Prostate gland (tissue), 2 donors: ENCODE measurements at regions not wholly inside any gene's neighbourhood (a gene's known extent, or its start where the extent isn't known, plus 50 kb on each side); places are given as distances from the start of the nearest gene placed in this dataset.

Experiments used
- POLR2A ChIP-seq: fragments of 450-650 bp; IDR thresholded peaks from one replicate; pipeline ENCODE4 v1.6.1; 2016; ENCODE audit warnings: antibody characterized with exemption, mild to moderate bottlenecking
- TF ChIP-seq, protein P1 (sequence below), 4 experiments: fragments of 200-600 bp in 2 of 4; fragments of 450-650 bp in 2 of 4; sonication (generic) in 2 of 4; IDR thresholded peaks; 1 replicate in 3 of 4; 2 replicates in 1 of 4; pipeline ENCODE4 v1.5.1; 2016 to 2019; ENCODE audit warnings: antibody characterized with exemption in 4 of 4, mild to moderate bottlenecking in 2 of 4, moderate library complexity in 2 of 4

DNA sequence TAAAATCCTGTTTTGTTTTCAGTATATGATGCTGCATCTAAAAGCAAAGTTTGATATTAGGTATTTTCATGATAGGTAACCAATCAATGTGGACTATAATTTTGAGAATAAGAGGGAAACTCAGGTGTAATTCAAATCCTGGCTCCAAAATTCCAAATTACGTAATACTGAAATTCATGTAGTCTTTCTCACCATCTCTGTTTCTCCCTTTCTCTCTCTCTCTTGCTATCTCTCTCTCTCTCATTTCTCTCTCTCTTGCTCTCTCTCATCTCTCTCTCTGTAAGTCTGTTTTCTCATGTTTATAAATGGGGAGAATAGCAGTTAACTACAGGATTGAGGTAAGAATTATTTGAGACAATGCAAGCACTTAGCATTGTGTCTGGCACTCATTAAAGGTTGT is 401.1 kb upstream of the TLE4 start:
- TF ChIP-seq, protein P1, sequence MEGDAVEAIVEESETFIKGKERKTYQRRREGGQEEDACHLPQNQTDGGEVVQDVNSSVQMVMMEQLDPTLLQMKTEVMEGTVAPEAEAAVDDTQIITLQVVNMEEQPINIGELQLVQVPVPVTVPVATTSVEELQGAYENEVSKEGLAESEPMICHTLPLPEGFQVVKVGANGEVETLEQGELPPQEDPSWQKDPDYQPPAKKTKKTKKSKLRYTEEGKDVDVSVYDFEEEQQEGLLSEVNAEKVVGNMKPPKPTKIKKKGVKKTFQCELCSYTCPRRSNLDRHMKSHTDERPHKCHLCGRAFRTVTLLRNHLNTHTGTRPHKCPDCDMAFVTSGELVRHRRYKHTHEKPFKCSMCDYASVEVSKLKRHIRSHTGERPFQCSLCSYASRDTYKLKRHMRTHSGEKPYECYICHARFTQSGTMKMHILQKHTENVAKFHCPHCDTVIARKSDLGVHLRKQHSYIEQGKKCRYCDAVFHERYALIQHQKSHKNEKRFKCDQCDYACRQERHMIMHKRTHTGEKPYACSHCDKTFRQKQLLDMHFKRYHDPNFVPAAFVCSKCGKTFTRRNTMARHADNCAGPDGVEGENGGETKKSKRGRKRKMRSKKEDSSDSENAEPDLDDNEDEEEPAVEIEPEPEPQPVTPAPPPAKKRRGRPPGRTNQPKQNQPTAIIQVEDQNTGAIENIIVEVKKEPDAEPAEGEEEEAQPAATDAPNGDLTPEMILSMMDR (IDR thresholded peaks at IDR 0.05) = no peak
- no peak for TF ChIP-seq POLR2A
